Ectodermal cell (in vitro differentiated cells): ENCODE measurements at regions not wholly inside any gene's neighbourhood (a gene's known extent, or its start where the extent isn't known, plus 50 kb on each side); places are given as distances from the start of the nearest gene placed in this dataset.

ENCODE experiments used
- H3K27ac ChIP-seq: 2 replicates; pipeline ENCODE4 v1.7.0; 2013; ENCODE audit warnings: mild to moderate bottlenecking, low read depth, low read length; ENCODE audit not compliant: insufficient read depth, poor library complexity, severe bottlenecking
- H3K27me3 ChIP-seq: 2 replicates; pipeline ENCODE4 v1.7.0; 2013; ENCODE audit warnings: mild to moderate bottlenecking, low read length; ENCODE audit not compliant: insufficient read depth, control insufficient read depth, poor library complexity, severe bottlenecking
- H3K36me3 ChIP-seq: one replicate; pipeline ENCODE4 v1.7.0; 2013; ENCODE audit warnings: low read length; ENCODE audit not compliant: control insufficient read depth, insufficient read depth
- H3K4me1 ChIP-seq: one replicate; pipeline ENCODE4 v1.7.0; 2013; ENCODE audit warnings: low read length; ENCODE audit not compliant: control insufficient read depth, insufficient read depth
- H3K4me3 ChIP-seq: 2 replicates; pipeline ENCODE4 v1.7.0; 2013; ENCODE audit warnings: low read depth, low read length, control low read depth; ENCODE audit not compliant: insufficient read depth
- H3K9me3 ChIP-seq: 2 replicates; pipeline ENCODE4 v1.7.0; 2013; ENCODE audit warnings: mild to moderate bottlenecking, low read length, moderate library complexity; ENCODE audit not compliant: control insufficient read depth
- WGBS, 2 experiments: methylation state at CpG; one replicate each; pipeline ENCODE4 v1.1.7; 2013; ENCODE audit warnings: missing lambda C conversion rate in 2 of 2; 5-methylcytosine and 5-hydroxymethylcytosine counted together

DNA sequence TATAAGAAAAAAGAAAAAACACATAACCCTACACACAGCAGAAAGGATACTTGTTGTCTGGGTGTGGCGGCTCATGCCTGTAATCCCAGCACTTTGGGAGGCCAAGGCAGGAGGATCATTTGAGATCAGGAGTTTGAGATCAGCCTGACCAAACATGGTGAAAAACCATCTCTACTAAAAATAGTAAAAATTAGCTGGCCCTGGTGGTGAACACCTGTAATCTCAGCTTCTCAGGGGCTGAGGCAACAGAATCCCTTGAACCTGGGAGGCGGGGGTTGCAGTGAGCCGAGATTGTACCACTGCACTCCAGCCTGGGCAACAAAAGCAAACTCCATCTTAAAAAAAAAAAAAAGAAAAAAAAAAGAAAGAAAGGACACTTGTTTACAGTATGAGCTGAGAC, 147.6 kb upstream of the PITX1 start:
- no peak overlapping the region for H3K27ac ChIP-seq
- H3K36me3 ChIP-seq: no peaks in the 10 kb centered on the region
- WGBS, 2 experiments: 85 to 89% methylated on average over 3 of the region's 3 CpGs
- no peak overlapping the region for H3K4me3 ChIP-seq
- H3K4me1 ChIP-seq: peaks cover 9% of the 10 kb centered on the region
- H3K27me3 ChIP-seq: no peaks in the 10 kb centered on the region
- no peaks in the 10 kb centered on the region for H3K9me3 ChIP-seq

- Histone ChIP-seq H3K4me1 (no peaks in the 10 kb centered on the region), H3K9me3 (no peaks in the 10 kb centered on the region), H3K4me3 (no peak overlapping the region), H3K27ac (no peak overlapping the region), H3K36me3 (no peaks in the 10 kb centered on the region), H3K27me3 (no peaks in the 10 kb centered on the region)
- WGBS, 2 experiments: 78 to 80% methylated on average over 11 of the region's 11 CpGs
Observed at GRCh38 chr5:135179308-135179980, 145.4 kb upstream of the PITX1 start.

GRCh38 chr5:135178476-135179155, 144.6 kb upstream of the PITX1 start:
- 88 to 89% methylated on average over 14 of the region's 14 CpGs for WGBS, 2 experiments
- Histone ChIP-seq H3K9me3 (no peaks in the 10 kb centered on the region), H3K4me3 (no peak overlapping the region), H3K27me3 (no peaks in the 10 kb centered on the region), H3K27ac (no peak overlapping the region), H3K36me3 (no peaks in the 10 kb centered on the region), H3K4me1 (no peaks in the 10 kb centered on the region)

DNA sequence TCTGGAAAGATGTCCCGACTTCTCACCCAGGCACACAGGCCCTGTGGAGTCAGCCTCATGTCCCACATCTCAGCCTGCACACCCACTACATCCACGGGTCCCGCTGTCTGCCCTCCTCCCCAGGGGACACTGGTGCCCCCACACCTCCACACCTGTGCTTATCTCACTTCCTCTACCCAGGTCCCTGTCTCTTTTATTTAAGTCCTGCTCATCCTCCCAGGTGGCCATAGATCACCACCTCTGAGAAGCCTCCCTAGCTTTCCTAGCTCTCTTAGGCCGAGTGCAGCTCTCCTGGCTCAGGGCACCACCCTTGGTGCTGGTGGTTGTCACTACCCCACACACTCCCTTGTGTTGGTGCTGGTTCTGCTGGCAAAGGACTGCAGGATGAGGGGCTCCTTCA, 143.6 kb upstream of the PITX1 start:
- Histone ChIP-seq H3K27me3 (no peaks in the 10 kb centered on the region), H3K36me3 (no peaks in the 10 kb centered on the region), H3K27ac (no peak overlapping the region), H3K4me1 (no peaks in the 10 kb centered on the region), H3K9me3 (no peaks in the 10 kb centered on the region), H3K4me3 (no peak overlapping the region)
- WGBS, 2 experiments: 89 to 92% methylated on average over 4 of the region's 4 CpGs

DNA sequence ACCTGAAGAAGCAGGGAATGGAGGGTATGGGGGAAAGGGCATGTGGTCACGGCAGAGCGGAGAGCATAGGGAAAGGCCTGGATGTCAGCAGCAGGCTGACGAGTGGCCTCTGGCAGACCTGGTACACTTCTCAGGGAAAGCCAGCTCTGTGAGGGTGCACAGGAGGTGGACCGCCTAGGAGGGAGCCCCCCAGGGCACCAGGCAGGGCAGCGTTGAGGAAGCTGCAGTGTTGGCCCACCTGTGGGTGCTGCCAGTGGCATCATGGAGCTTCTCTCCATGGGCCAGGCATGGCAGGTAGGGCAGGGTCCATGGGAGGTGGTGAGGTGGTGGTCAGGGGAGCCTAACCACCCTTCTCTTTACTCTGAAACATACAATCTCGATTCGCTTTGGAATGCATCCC, 143.0 kb upstream of the PITX1 start:
- no peak overlapping the region for H3K27ac ChIP-seq
- H3K27me3 ChIP-seq: peaks cover 4% of the 10 kb centered on the region
- H3K9me3 ChIP-seq: no peaks in the 10 kb centered on the region
- WGBS, 2 experiments: 92% methylated on average over 7 of the region's 7 CpGs
- no peaks in the 10 kb centered on the region for H3K4me1 ChIP-seq
- no peak overlapping the region for H3K4me3 ChIP-seq
- H3K36me3 ChIP-seq: no peaks in the 10 kb centered on the region

DNA sequence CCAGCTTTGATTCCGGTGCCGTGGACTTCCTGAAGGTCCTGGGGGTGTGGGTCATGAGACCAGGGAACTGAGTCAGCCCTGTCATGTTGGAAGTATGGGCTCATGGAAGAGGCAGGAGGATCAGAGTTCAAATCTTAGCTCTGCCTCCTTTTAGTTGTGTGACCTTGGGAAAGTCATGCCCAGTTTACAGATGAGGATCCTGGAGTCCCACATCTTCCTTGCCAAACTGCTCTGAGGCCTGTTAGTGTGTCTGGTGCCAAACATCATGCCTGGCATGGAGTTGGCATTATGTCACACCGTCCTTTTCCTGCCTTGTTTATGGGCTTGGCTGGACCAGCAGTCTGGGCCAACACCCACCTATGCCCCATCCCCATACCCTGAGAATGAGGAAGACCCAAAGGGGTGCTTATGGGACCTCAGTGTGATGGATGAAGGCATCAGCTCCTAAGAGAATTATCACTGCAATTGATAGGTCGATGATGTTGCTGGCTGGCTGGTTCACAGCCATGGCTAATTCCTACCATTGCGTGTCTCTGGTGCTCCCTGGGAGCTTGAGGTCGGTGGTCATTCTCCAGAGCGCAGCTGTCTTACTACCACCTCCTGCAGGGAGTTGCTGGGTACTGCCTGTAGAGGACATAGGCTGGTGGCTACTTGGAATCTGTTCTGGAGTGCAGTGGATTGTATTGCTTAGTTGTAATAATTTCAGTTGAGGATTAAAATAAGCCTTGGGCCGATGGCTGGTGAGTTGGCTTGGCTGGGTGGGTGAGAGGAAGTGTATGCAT, 140.5 kb upstream of the PITX1 start:
- no peaks in the 10 kb centered on the region for H3K9me3 ChIP-seq
- no peak overlapping the region for H3K4me3 ChIP-seq
- no peaks in the 10 kb centered on the region for H3K36me3 ChIP-seq
- H3K4me1 ChIP-seq: no peaks in the 10 kb centered on the region
- no peak overlapping the region for H3K27ac ChIP-seq
- H3K27me3 ChIP-seq: peaks cover 22% of the 10 kb centered on the region
- WGBS, 2 experiments: 66% methylated on average over 8 of the region's 8 CpGs

DNA sequence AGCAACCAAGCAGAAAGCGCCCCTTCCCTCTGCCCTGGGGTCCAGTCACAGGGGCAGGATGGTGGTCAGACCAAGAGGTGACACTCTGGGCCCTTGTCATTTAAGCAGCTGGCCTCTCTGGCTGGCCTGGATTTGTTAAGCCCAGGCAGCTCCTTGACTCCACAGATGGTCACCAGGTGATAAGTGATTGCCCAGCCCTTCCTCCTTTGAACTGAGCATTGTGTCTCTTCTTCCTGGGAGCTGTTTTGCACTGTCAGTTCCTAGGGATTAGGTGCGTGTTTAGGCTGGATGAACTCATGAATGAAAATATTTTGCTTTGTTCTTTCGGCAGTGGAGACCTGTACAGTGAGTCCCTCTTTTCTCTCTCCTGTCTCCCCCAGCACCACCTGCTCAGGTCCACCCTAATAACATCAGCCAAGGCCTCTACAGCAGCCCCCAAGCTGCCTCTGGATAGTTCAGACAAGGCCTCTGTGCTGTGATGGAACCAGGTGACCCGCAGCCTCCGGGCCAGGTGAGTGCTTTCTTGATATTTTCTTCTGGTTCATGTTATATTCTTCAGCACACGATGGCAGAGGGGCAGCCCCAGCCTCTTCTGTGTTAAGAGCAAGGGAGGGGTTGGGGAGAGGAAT, 139.7 kb upstream of the PITX1 start:
- Histone ChIP-seq H3K27ac (no peak overlapping the region), H3K9me3 (no peaks in the 10 kb centered on the region), H3K27me3 (peaks cover 24% of the 10 kb centered on the region), H3K36me3 (no peaks in the 10 kb centered on the region), H3K4me1 (no peaks in the 10 kb centered on the region), H3K4me3 (no peak overlapping the region)
- WGBS, 2 experiments: 93 to 95% methylated on average over 6 of the region's 6 CpGs

DNA sequence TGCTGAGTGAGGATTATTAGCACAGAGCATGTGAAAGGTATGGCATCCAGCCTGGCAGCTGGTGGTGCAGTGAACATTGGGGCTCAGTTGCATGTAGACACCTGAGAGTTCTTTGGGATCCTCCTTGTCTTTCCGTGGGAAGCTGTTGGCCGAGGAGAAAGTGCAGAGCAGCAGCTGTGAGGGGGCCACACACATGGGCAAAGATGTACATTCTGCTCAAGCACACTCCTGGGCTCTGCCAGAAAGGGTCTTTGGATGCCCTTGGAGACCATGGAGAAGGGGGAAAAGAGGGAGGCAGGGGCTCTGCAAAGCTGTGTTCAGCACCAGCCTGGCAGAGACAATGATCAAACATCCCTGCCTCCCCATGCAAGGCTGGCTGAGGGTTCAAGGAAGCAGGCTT, 138.7 kb upstream of the PITX1 start:
- no peak overlapping the region for H3K4me3 ChIP-seq
- H3K4me1 ChIP-seq: no peaks in the 10 kb centered on the region
- 81 to 83% methylated on average over 2 of the region's 2 CpGs for WGBS, 2 experiments
- no peaks in the 10 kb centered on the region for H3K36me3 ChIP-seq
- H3K27ac ChIP-seq: no peak overlapping the region
- H3K27me3 ChIP-seq: peaks cover 31% of the 10 kb centered on the region
- no peaks in the 10 kb centered on the region for H3K9me3 ChIP-seq

DNA sequence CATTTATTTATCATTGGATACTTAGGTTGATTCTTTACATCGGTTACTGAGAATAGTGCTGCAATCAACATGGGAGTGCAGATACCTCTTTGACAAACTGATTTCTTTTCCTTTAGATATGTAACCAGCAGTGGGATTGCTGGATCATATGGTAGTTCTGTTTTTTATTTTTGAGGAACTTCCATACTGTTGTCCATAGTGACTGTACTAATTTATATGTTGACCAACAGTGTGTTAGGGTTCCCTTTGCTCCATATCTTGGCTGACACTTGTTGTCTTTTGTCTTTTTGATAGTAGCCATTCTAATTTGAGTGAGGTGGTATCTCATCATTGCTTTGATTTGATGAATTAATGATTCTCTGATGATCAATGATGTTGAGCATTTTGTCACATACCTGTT, 137.3 kb upstream of the PITX1 start:
- H3K4me3 ChIP-seq: no peak overlapping the region
- WGBS, 2 experiments: 88 to 100% methylated on average over 1 of the region's 1 CpG
- H3K4me1 ChIP-seq: no peaks in the 10 kb centered on the region
- H3K36me3 ChIP-seq: no peaks in the 10 kb centered on the region
- H3K27ac ChIP-seq: no peak overlapping the region
- H3K9me3 ChIP-seq: no peaks in the 10 kb centered on the region
- H3K27me3 ChIP-seq: peaks cover 33% of the 10 kb centered on the region

- 100% methylated on average over 2 of the region's 2 CpGs; no CpG with 5 or more reads in 1 of the 2 experiments for whole genome bisulfite sequencing, 2 experiments
- Histone ChIP-seq H3K4me3 (no peak overlapping the region), H3K36me3 (no peaks in the 10 kb centered on the region), H3K4me1 (no peaks in the 10 kb centered on the region), H3K9me3 (no peaks in the 10 kb centered on the region), H3K27me3 (peaks cover 33% of the 10 kb centered on the region), H3K27ac (no peak overlapping the region)
Observed at GRCh38 chr5:135170500-135170899, 136.5 kb upstream of the PITX1 start.
